K562 (cell line): ENCODE measurements at regions not wholly inside any gene's neighbourhood (a gene's known extent, or its start where the extent isn't known, plus 50 kb on each side); places are given as distances from the start of the nearest gene placed in this dataset.

Experiments used
- ATAC-seq: fragments of 200-7000 bp; cut with Tn5 transposase; 3 replicates; pipeline ENCODE4 v1.9.1; 2020; ENCODE audit warnings: moderate library complexity
- BruUV-seq: library from RNA; stranded (reverse); fragments of 400-500 nt; replicated peaks from 2 replicates; lab custom pipeline; 2021; lab: Mats Ljungman, UMichigan
- CTCF ChIA-PET: fragments of 300-600 bp; formaldehyde crosslinking; extraction: SDS; loops from one replicate; lab custom pipeline; 2021; ENCODE audit warnings: low intra/inter-chr PET ratio; lab: Yijun Ruan, JAX
- POLR2A ChIA-PET: fragments of 300-600, 350-650 bp; sonication (Branson Sonifier 250); formaldehyde crosslinking; extraction: SDS; loops from one replicate; lab custom pipeline; 2021; ENCODE audit warnings: antibody characterized with exemption, inconsistent platforms; lab: Yijun Ruan, JAX
- DNase-seq, 4 experiments: peaks; one replicate each; pipeline versions ENCODE4 v3.0.0 to v3.0.0-alpha.2; 2011 to 2018; ENCODE audit warnings: low spot score in 3 of 4, mixed read lengths in 3 of 4; ENCODE audit errors: extremely low read depth in 1 of 4
- FAIRE-seq: peaks from 2 replicates; lab custom pipeline; 2011; peaks lifted over from hg19 to GRCh38; lab: Jason Lieb, UNC
- H2AFZ ChIP-seq: 2 replicates; pipeline ENCODE4 v1.6.0; 2011; ENCODE audit warnings: low read depth, low read length, control low read depth, inconsistent platforms
- H3K27ac ChIP-seq: fragments of 200-600 bp; 3 replicates; pipeline ENCODE4 v1.8.0; 2011; ENCODE audit warnings: low read depth, mild to moderate bottlenecking, control low read depth, inconsistent platforms, low read length, moderate library complexity, mixed read lengths; ENCODE audit errors: extremely low read depth
- H3K27me3 ChIP-seq, 2 experiments: fragments of 300-600 bp in 1 of 2; 2 replicates in 1 of 2; 3 replicates in 1 of 2; pipeline versions ENCODE4 v1.6.0 to v1.8.0; 2011; ENCODE audit warnings: inconsistent platforms in 2 of 2, low read length in 2 of 2, mild to moderate bottlenecking in 1 of 2, mixed read lengths in 1 of 2, moderate library complexity in 1 of 2; ENCODE audit not compliant: control insufficient read depth in 2 of 2, insufficient read depth in 2 of 2
- H3K36me3 ChIP-seq: fragments of 300-600 bp; 3 replicates; pipeline ENCODE4 v1.8.0; 2011; ENCODE audit warnings: mild to moderate bottlenecking, low read length, inconsistent platforms; ENCODE audit not compliant: control insufficient read depth, insufficient read depth
- H3K4me1 ChIP-seq, 2 experiments: fragments of 200-600 bp in 1 of 2; replicated peaks in 1 of 2; 2 replicates in 1 of 2; 3 replicates in 1 of 2; pipeline versions ENCODE4 v1.5.1 to v1.8.0; 2011; ENCODE audit warnings: inconsistent platforms in 2 of 2, low read length in 2 of 2, mild to moderate bottlenecking in 1 of 2, mixed read lengths in 1 of 2, moderate library complexity in 1 of 2; ENCODE audit not compliant: control insufficient read depth in 2 of 2, insufficient read depth in 2 of 2
- H3K4me2 ChIP-seq: 2 replicates; pipeline ENCODE4 v1.6.1; 2011; ENCODE audit warnings: low read length, control low read depth, inconsistent platforms, mixed read lengths; ENCODE audit not compliant: insufficient read depth
- H3K4me3 ChIP-seq: fragments of 200-600 bp; sonication (generic), shearing (Covaris generic); 2 replicates; pipeline ENCODE4 v1.5.1; 2016; ENCODE audit warnings: control low read depth, inconsistent platforms
- H3K79me2 ChIP-seq: fragments of 200-600 bp; 3 replicates; pipeline ENCODE4 v1.8.0; 2011; ENCODE audit warnings: low read length, inconsistent platforms; ENCODE audit not compliant: control insufficient read depth, insufficient read depth
- H3K9ac ChIP-seq, 2 experiments: 2 replicates each; pipeline versions ENCODE4 v1.6.0 to v1.6.1; 2011; ENCODE audit warnings: low read depth in 2 of 2, low read length in 2 of 2, control low read depth in 1 of 2, inconsistent platforms in 1 of 2, mild to moderate bottlenecking in 1 of 2, mixed read lengths in 1 of 2; ENCODE audit not compliant: insufficient read depth in 1 of 2
- H3K9me1 ChIP-seq: one replicate; pipeline ENCODE4 v1.6.0; 2011; ENCODE audit warnings: inconsistent platforms, mild to moderate bottlenecking, low read length, moderate library complexity; ENCODE audit not compliant: control insufficient read depth, insufficient read depth
- H3K9me3 ChIP-seq: replicated peaks from 2 replicates; pipeline ENCODE4 v1.5.1; 2011; ENCODE audit warnings: low read depth, low read length, inconsistent platforms; ENCODE audit not compliant: control insufficient read depth, insufficient read depth
- H4K20me1 ChIP-seq: replicated peaks from 2 replicates; pipeline ENCODE4 v1.6.1; 2011; ENCODE audit warnings: low read length, inconsistent platforms, mixed read lengths; ENCODE audit not compliant: control insufficient read depth, insufficient read depth
- CREBBP ChIP-seq: IDR thresholded peaks from one replicate; pipeline ENCODE4 v1.6.1; 2012; ENCODE audit warnings: low read depth, mild to moderate bottlenecking, control low read depth, inconsistent platforms, low read length
- CXXC5 ChIP-seq: fragments of 250-450 bp; sonication (Bioruptor Pico); IDR thresholded peaks from 2 replicates; pipeline ENCODE4 v1.8.0; 2022; ENCODE audit warnings: inconsistent platforms, mild to moderate bottlenecking, moderate library complexity
- MAFK ChIP-seq: IDR thresholded peaks from 2 replicates; pipeline ENCODE4 v1.6.1; 2011; ENCODE audit warnings: low read length, improper control_type of control experiment
- NFE2 ChIP-seq: IDR thresholded peaks from 2 replicates; pipeline ENCODE4 v1.6.1; 2014; ENCODE audit warnings: antibody characterized with exemption, low read depth
- NR1H2 ChIP-seq: sonication (generic); formaldehyde crosslinking; IDR thresholded peaks from 2 replicates; pipeline ENCODE4 v1.4.0; 2020; ENCODE audit warnings: mild to moderate bottlenecking, missing genetic modification reagents
- PPARD ChIP-seq: fragments of 250-450 bp; sonication (Bioruptor Pico); IDR thresholded peaks from 2 replicates; pipeline ENCODE4 v1.8.0; 2022; ENCODE audit warnings: inconsistent platforms, mild to moderate bottlenecking, moderate library complexity
- XRCC3 ChIP-seq: fragments of 450-650 bp; IDR thresholded peaks from 2 replicates; pipeline ENCODE4 v1.6.1; 2017; ENCODE audit warnings: mild to moderate bottlenecking, moderate library complexity
- ZNF282 ChIP-seq: sonication (generic); formaldehyde crosslinking; IDR thresholded peaks from 2 replicates; pipeline ENCODE4 v1.8.1; 2023; ENCODE audit warnings: missing genetic modification reagents
- ZNF79 ChIP-seq: fragments of 250-450 bp; sonication (Bioruptor Pico); IDR thresholded peaks from 2 replicates; pipeline ENCODE4 v1.4.0; 2020; ENCODE audit warnings: low read depth, mild to moderate bottlenecking, moderate library complexity
- WGBS: fragments of 100-300 bp; shearing (Covaris generic); methylation state at CpG from one replicate; pipeline ENCODE4 v1.1.6; 2016; ENCODE audit warnings: low coverage, mixed read lengths; ENCODE audit not compliant: insufficient coverage; ENCODE audit errors: missing lambda C conversion rate; 5-methylcytosine and 5-hydroxymethylcytosine counted together
- in situ Hi-C: fragments of 300-500 bp; cut with MboI; formaldehyde crosslinking; loops from 4 replicates; pipeline ENCODE4 v1.15.0; 2018; ENCODE audit warnings: inconsistent platforms, mixed read lengths
- intact Hi-C: fragments of 100-400 bp; cut with micrococcal nuclease; formaldehyde crosslinking; loops from 2 replicates; pipeline ENCODE4 v1.14.2; 2022
- TF ChIP-seq, protein P1 (sequence below): fragments of 450-650 bp; IDR thresholded peaks from 2 replicates; pipeline ENCODE4 v1.6.1; 2016; ENCODE audit warnings: missing biosample characterization, missing genetic modification characterization

DNA sequence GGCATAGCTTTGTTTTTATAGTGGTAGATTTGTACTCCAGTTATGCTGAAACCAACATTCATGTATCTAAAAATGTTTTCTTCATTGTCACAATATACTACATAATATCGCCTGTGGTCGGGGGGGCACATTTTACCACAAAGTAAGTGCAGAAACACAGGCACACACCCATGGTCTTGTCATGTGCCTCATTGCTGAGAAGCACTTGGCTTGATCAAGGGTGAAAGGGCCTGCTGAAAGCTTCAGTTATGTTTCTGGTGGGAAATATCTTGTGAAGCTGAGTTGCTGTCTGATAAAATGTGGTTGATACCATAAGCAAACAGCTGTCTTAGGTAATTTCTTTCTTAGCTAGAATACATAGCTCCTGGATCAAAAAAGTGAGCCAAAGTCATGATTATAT, 393.1 kb downstream of the MAN2A1 start (continued):
- TF ChIP-seq CXXC5 (CRISPR knock-in tag) (no peak), MAFK (no peak)
- TF ChIP-seq, all 486 proteins: peak for 0

DNA sequence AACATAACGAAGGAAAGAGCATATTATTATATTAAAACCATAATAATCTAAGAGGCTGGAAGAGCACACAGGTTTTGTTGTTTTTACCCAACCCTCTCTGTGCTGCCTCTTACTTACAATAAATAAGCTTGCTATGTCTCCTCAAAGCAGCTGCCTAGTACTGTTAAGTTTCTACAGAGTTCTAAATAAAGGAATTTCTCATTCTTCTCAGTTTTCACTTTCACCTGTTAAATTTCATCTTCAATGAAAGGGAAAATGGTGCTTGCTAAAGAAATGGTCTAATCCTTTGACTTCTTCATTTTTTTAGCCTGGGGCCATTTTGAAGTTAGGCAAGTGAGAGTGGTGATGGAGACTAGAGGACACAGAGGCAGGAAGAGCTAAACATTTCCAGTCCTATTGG, 396.1 kb downstream of the MAN2A1 start:
- POLR2A ChIA-PET: no interaction called here
- Histone ChIP-seq H3K4me1 (no peaks in the 10 kb centered on the region), H3K9me1 (no peaks in the 10 kb centered on the region), H3K4me2 (no peak overlapping the region), H3K27ac (no peak overlapping the region), H3K36me3 (no peaks in the 10 kb centered on the region), H4K20me1 (no peaks in the 10 kb centered on the region), H3K9me3 (no peaks in the 10 kb centered on the region), H3K79me2 (no peaks in the 10 kb centered on the region), H2AFZ (no peak overlapping the region), H3K27me3 (no peaks in the 10 kb centered on the region), H3K9ac (no peak overlapping the region), H3K4me3 (no peak overlapping the region)
- CTCF ChIA-PET: no interaction called here
- ATAC-seq: no peak
- intact Hi-C loops (no loop called here), in situ Hi-C loops (no loop called here)
- BruUV-seq: no TSS peak
- 0% methylated on average over 1 of the region's 1 CpG for WGBS
- FAIRE-seq: no peak
- DNase-seq: no peak
- TF ChIP-seq ZNF282 (no peak), PPARD (no peak), CREBBP (no peak), NFE2 (no peak), ZNF79 (CRISPR knock-in tag) (no peak), XRCC3 (no peak), NR1H2 (CRISPR knock-in tag) (no peak)
- TF ChIP-seq, protein P1, sequence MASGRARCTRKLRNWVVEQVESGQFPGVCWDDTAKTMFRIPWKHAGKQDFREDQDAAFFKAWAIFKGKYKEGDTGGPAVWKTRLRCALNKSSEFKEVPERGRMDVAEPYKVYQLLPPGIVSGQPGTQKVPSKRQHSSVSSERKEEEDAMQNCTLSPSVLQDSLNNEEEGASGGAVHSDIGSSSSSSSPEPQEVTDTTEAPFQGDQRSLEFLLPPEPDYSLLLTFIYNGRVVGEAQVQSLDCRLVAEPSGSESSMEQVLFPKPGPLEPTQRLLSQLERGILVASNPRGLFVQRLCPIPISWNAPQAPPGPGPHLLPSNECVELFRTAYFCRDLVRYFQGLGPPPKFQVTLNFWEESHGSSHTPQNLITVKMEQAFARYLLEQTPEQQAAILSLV: no peak
